ENCODE measurements at regions not wholly inside any gene's neighbourhood (a gene's known extent, or its start where the extent isn't known, plus 50 kb on each side); places are given as distances from the start of the nearest gene placed in this dataset.

GRCh38 chr12:107221913-107222312 is 128.6 kb upstream of the CRY1 start:
- Histone ChIP-seq H4K20me1 (ENCODE audit: control insufficient read depth, insufficient read depth, insufficient read length) (no peaks in the 10 kb centered on the region), H3K79me1 (ENCODE audit: insufficient read depth, low read depth, low read length, poor library complexity, severe bottlenecking) (no peaks in the 10 kb centered on the region), H3K23ac (ENCODE audit: insufficient read length, low read depth, low read length) (no peak overlapping the region), H2BK20ac (ENCODE audit: low read depth, low read length, poor library complexity, severe bottlenecking) (no peak overlapping the region), H2AK5ac (ENCODE audit: insufficient read length, low read length) (no peak overlapping the region), H3K14ac (ENCODE audit: insufficient read depth, low read length) (no peak overlapping the region), H4K8ac (replicated peaks; ENCODE audit: insufficient read length, low read depth, low read length) (no peak overlapping the region), H3K4me2 (ENCODE audit: insufficient read depth, insufficient read length, low read length) (no peak overlapping the region), H3K79me2 (ENCODE audit: insufficient read depth, low read length) (no peaks in the 10 kb centered on the region), H2BK12ac (ENCODE audit: insufficient read length, low read depth, low read length) (no peak overlapping the region), H3K56ac (ENCODE audit: insufficient read length, low read depth, low read length) (no peak overlapping the region), H3K9me3 (ENCODE audit: control insufficient read depth, low read depth, low read length) (no peaks in the 10 kb centered on the region), H3K23me2 (ENCODE audit: insufficient read length, low read depth, low read length, poor library complexity, severe bottlenecking) (no peaks in the 10 kb centered on the region), H3K4me1 (ENCODE audit: insufficient read depth, low read length) (peaks cover 4% of the 10 kb centered on the region; the same call in 1 of the 2 replicates), H2BK120ac (ENCODE audit: low read depth, low read length, poor library complexity, severe bottlenecking) (no peak overlapping the region), H4K91ac (ENCODE audit: insufficient read length, low read depth, low read length) (no peak overlapping the region), H2BK5ac (ENCODE audit: insufficient read length, low read length) (no peak overlapping the region), H3K9ac (ENCODE audit: extremely low read depth, insufficient read length, low read length) (no peak overlapping the region), H3K27me3 (ENCODE audit: insufficient read depth, low read length) (no peaks in the 10 kb centered on the region), H3T11ph (ENCODE audit: low read length) (no peak overlapping the region), H2AFZ (ENCODE audit: low read length) (no peak overlapping the region), H3K27ac (ENCODE audit: insufficient read length, low read depth, low read length) (no peak overlapping the region), H2BK15ac (ENCODE audit: low read depth, low read length) (no peak overlapping the region), H4K5ac (ENCODE audit: insufficient read length, low read depth, low read length) (no peak overlapping the region), H3K4ac (ENCODE audit: low read depth, low read length) (no peak overlapping the region), H3K18ac (ENCODE audit: insufficient read length, low read depth, low read length) (no peak overlapping the region)
- no peak overlapping the region for H3K4me3 Mint-ChIP-seq
- peaks cover 3 to 7% of the 10 kb centered on the region in 2 experiments; a peak in 3 of 5 replicates for H3K9me3 Mint-ChIP-seq
- H3K27me3 Mint-ChIP-seq (ENCODE audit: low read depth) = peaks cover 4% of the 10 kb centered on the region
- no peak for DNase-seq
- H3K4me1 Mint-ChIP-seq = peaks cover 7 to 12% of the 10 kb centered on the region in 2 experiments
- peaks cover 0 to 5% (median 0%) of the 10 kb centered on the region in 3 experiments; a peak in 2 of 7 replicates for H3K36me3 Mint-ChIP-seq (ENCODE audit: insufficient read depth in 1 of 3, low read depth in 3 of 3)
- no peak overlapping the region for H3K27ac Mint-ChIP-seq
- TF ChIP-seq CTCF (conservative IDR thresholded peaks at IDR 0.05) = no peak

All from H9 (cell line).